ENCODE measurements at regions not wholly inside any gene's neighbourhood (a gene's known extent, or its start where the extent isn't known, plus 50 kb on each side); places are given as distances from the start of the nearest gene placed in this dataset.

DNA sequence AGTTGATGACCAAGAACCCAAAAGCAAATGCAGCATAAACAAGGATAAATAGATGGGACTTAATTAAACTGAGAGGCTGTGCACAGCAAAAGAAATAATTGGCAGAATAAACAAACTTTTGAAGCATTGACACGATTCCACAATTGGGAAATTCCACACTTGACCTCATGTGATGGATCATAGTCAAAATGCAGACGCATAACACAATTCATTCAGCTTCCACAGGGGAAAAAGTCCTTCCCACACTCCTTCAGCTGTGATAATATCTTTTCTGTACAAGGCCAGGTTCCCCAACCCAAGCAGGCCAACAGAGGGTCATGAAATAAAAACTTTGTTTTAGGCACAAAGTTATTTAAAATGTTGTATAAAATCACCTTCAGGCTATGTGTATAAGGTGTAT is 66.6 kb upstream of the SLIT2 start:
- TF ChIP-seq, protein P1, sequence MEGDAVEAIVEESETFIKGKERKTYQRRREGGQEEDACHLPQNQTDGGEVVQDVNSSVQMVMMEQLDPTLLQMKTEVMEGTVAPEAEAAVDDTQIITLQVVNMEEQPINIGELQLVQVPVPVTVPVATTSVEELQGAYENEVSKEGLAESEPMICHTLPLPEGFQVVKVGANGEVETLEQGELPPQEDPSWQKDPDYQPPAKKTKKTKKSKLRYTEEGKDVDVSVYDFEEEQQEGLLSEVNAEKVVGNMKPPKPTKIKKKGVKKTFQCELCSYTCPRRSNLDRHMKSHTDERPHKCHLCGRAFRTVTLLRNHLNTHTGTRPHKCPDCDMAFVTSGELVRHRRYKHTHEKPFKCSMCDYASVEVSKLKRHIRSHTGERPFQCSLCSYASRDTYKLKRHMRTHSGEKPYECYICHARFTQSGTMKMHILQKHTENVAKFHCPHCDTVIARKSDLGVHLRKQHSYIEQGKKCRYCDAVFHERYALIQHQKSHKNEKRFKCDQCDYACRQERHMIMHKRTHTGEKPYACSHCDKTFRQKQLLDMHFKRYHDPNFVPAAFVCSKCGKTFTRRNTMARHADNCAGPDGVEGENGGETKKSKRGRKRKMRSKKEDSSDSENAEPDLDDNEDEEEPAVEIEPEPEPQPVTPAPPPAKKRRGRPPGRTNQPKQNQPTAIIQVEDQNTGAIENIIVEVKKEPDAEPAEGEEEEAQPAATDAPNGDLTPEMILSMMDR (IDR thresholded peaks at IDR 0.05), result no peak
- no peak for TF ChIP-seq POLR2A (IDR thresholded peaks at IDR 0.05)

Measured in esophagus squamous epithelium (tissue), 4 donors.